Epithelial cell of esophagus (primary cell): ENCODE measurements at regions not wholly inside any gene's neighbourhood (a gene's known extent, or its start where the extent isn't known, plus 50 kb on each side); places are given as distances from the start of the nearest gene placed in this dataset.

Source experiments
- DNase-seq: peaks from one replicate; pipeline ENCODE4 v3.0.0; 2010; ENCODE audit warnings: low read depth
- H3K4me3 ChIP-seq: 2 replicates; pipeline ENCODE4 v1.5.1; 2011; ENCODE audit warnings: mild to moderate bottlenecking, low read length, control low read depth
- CTCF ChIP-seq: IDR thresholded peaks from 2 replicates; pipeline ENCODE4 v1.5.1; 2011; ENCODE audit warnings: low read depth, mild to moderate bottlenecking, low read length, control low read depth, inconsistent platforms; ENCODE audit not compliant: insufficient read depth; ENCODE audit errors: missing control alignments

GRCh38 chr5:81843845-81844244 is 92.9 kb upstream of the SSBP2 start:
- TF ChIP-seq CTCF, result no peak
- H3K4me3 ChIP-seq, result no peak overlapping the region
- no peak for DNase-seq

GRCh38 chr5:81842795-81843398 is 92.0 kb upstream of the SSBP2 start:
- TF ChIP-seq CTCF, result no peak
- no peak overlapping the region for H3K4me3 ChIP-seq
- peak; percentile 97 for DNase-seq

GRCh38 chr5:81839034-81839433 is 88.1 kb upstream of the SSBP2 start:
- no peak for TF ChIP-seq CTCF
- H3K4me3 ChIP-seq, result no peak overlapping the region
- no peak for DNase-seq

- peak; percentile 57 for DNase-seq
Measured at GRCh38 chr5:81838307-81838906, 87.5 kb upstream of the SSBP2 start.

GRCh38 chr5:81837667-81838306 is 86.9 kb upstream of the SSBP2 start:
- DNase-seq, result no peak
- TF ChIP-seq CTCF, result no peak
- H3K4me3 ChIP-seq, result no peak overlapping the region

More at GRCh38 chr5:81838307-81838906, 87.5 kb upstream of the SSBP2 start:
- peak; percentile 63 for TF ChIP-seq CTCF
- H3K4me3 ChIP-seq, result no peak overlapping the region

GRCh38 chr5:81835814-81836367 is 85.0 kb upstream of the SSBP2 start:
- H3K4me3 ChIP-seq, result no peak overlapping the region
- no peak for DNase-seq
- TF ChIP-seq CTCF, result no peak
